MM.1S (cell line): ENCODE measurements at regions not wholly inside any gene's neighbourhood (a gene's known extent, or its start where the extent isn't known, plus 50 kb on each side); places are given as distances from the start of the nearest gene placed in this dataset.

Source experiments
- CTCF ChIP-seq: fragments of 300-600 bp; sonication (generic); IDR thresholded peaks from 2 replicates; pipeline ENCODE4 v1.5.1; 2016; ENCODE audit warnings: antibody characterized with exemption, low read length, mixed read lengths
- EZH2 ChIP-seq: fragments of 300-600 bp; sonication (generic); optimal IDR thresholded peaks from 2 replicates; pipeline ENCODE3; 2017; ENCODE audit warnings: low read depth, mild to moderate bottlenecking, antibody characterized with exemption, low read length, mixed read lengths

GRCh38 chr2:77999376-77999775 lies 477.2 kb upstream of the LRRTM4 start:
- no peak for TF ChIP-seq EZH2
- no peak for TF ChIP-seq CTCF
